ENCODE measurements at regions not wholly inside any gene's neighbourhood (a gene's known extent, or its start where the extent isn't known, plus 50 kb on each side); places are given as distances from the start of the nearest gene placed in this dataset.
"Not testable (repeated sequence)": the region's sequence is repeated elsewhere in the genome, so short reads cannot be mapped to it uniquely, and the experiment has no call there.

DNA sequence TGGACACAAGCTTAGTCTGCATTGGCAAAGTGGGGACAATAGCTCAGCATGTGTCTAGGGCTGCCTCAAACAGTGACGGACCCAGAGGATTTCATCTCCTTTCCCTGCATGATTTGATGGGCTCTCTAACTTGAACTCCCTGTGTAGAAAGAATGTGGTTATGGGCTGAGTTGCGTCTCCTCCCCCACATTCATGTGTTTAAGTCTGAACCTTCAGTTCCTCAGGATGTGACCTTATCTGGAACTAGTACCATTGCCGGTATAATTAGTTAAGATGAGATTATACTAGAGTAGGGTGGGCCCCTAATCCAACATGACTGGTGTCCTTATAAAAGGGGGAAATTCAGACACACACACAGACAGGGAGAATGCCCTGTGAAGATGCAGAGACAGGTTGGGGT is 257.6 kb downstream of the BCL2L11 start:
- TF ChIP-seq, protein P1, sequence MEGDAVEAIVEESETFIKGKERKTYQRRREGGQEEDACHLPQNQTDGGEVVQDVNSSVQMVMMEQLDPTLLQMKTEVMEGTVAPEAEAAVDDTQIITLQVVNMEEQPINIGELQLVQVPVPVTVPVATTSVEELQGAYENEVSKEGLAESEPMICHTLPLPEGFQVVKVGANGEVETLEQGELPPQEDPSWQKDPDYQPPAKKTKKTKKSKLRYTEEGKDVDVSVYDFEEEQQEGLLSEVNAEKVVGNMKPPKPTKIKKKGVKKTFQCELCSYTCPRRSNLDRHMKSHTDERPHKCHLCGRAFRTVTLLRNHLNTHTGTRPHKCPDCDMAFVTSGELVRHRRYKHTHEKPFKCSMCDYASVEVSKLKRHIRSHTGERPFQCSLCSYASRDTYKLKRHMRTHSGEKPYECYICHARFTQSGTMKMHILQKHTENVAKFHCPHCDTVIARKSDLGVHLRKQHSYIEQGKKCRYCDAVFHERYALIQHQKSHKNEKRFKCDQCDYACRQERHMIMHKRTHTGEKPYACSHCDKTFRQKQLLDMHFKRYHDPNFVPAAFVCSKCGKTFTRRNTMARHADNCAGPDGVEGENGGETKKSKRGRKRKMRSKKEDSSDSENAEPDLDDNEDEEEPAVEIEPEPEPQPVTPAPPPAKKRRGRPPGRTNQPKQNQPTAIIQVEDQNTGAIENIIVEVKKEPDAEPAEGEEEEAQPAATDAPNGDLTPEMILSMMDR (IDR thresholded peaks at IDR 0.05), result not testable (repeated sequence)
- TF ChIP-seq, protein P2, sequence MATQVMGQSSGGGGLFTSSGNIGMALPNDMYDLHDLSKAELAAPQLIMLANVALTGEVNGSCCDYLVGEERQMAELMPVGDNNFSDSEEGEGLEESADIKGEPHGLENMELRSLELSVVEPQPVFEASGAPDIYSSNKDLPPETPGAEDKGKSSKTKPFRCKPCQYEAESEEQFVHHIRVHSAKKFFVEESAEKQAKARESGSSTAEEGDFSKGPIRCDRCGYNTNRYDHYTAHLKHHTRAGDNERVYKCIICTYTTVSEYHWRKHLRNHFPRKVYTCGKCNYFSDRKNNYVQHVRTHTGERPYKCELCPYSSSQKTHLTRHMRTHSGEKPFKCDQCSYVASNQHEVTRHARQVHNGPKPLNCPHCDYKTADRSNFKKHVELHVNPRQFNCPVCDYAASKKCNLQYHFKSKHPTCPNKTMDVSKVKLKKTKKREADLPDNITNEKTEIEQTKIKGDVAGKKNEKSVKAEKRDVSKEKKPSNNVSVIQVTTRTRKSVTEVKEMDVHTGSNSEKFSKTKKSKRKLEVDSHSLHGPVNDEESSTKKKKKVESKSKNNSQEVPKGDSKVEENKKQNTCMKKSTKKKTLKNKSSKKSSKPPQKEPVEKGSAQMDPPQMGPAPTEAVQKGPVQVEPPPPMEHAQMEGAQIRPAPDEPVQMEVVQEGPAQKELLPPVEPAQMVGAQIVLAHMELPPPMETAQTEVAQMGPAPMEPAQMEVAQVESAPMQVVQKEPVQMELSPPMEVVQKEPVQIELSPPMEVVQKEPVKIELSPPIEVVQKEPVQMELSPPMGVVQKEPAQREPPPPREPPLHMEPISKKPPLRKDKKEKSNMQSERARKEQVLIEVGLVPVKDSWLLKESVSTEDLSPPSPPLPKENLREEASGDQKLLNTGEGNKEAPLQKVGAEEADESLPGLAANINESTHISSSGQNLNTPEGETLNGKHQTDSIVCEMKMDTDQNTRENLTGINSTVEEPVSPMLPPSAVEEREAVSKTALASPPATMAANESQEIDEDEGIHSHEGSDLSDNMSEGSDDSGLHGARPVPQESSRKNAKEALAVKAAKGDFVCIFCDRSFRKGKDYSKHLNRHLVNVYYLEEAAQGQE (IDR thresholded peaks at IDR 0.05; ENCODE audit: insufficient read depth in 1 of 2, low read depth in 2 of 2, low read length in 1 of 2), result not testable (repeated sequence)
